ENCODE measurements at regions not wholly inside any gene's neighbourhood (a gene's known extent, or its start where the extent isn't known, plus 50 kb on each side); places are given as distances from the start of the nearest gene placed in this dataset.
"Not testable (repeated sequence)": the region's sequence is repeated elsewhere in the genome, so short reads cannot be mapped to it uniquely, and the experiment has no call there.

DNA sequence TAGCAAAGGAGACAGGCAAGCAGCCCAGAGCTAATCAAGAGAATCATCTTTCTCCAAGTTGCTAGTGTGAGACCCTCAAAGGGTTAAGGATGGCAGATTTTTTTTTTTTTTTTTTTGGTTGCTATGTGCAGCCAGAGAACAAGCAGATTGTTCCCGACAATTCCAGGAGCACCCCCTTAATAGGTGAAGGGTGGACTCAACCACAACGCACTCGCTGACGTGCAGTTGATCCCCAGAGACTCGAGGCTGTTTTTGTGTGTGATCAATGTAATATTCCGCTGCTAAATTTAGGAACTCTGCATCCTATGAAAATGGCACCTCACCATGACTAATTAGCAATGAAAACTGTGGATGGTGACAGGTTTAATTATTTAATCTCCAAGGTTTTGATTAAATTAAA, 789.0 kb downstream of the KCNA4 start:
- ATAC-seq (ENCODE audit: poor library complexity) (no peak), DNase-seq (no peak)
- CTCF ChIA-PET: no interaction called here
- Histone ChIP-seq H3K27ac (ENCODE audit: low read depth in 1 of 2, low read length in 2 of 2) (no peak overlapping the region), H3K36me3 (ENCODE audit: insufficient read depth, low read length) (no peaks in the 10 kb centered on the region), H3K27me3 (ENCODE audit: control insufficient read depth in 1 of 2, insufficient read depth in 2 of 2, low read length in 2 of 2) (no peaks in the 10 kb centered on the region), H3K9me3 (ENCODE audit: control insufficient read depth in 1 of 2, insufficient read depth in 1 of 2, low read length in 2 of 2) (peaks cover 8 to 16% of the 10 kb centered on the region in 2 experiments), H3K4me1 (ENCODE audit: insufficient read depth, low read length) (no peaks in the 10 kb centered on the region), H3K4me3 (ENCODE audit: low read length) (no peak overlapping the region)
- Mint-ChIP-seq H3K27ac (no peak overlapping the region), H3K36me3 (ENCODE audit: low read depth) (no peaks in the 10 kb centered on the region), H3K27me3 (no peaks in the 10 kb centered on the region), H3K4me3 (no peak overlapping the region), H3K9me3 (peaks cover 15% of the 10 kb centered on the region), H3K4me1 (ENCODE audit: low read depth) (no peaks in the 10 kb centered on the region)
- intact Hi-C loops (cut with DNase I, micrococcal nuclease): no loop called here
- TF ChIP-seq, protein P1, sequence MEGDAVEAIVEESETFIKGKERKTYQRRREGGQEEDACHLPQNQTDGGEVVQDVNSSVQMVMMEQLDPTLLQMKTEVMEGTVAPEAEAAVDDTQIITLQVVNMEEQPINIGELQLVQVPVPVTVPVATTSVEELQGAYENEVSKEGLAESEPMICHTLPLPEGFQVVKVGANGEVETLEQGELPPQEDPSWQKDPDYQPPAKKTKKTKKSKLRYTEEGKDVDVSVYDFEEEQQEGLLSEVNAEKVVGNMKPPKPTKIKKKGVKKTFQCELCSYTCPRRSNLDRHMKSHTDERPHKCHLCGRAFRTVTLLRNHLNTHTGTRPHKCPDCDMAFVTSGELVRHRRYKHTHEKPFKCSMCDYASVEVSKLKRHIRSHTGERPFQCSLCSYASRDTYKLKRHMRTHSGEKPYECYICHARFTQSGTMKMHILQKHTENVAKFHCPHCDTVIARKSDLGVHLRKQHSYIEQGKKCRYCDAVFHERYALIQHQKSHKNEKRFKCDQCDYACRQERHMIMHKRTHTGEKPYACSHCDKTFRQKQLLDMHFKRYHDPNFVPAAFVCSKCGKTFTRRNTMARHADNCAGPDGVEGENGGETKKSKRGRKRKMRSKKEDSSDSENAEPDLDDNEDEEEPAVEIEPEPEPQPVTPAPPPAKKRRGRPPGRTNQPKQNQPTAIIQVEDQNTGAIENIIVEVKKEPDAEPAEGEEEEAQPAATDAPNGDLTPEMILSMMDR (IDR thresholded peaks at IDR 0.05): no peak
- POLR2A ChIA-PET: no interaction called here

DNA sequence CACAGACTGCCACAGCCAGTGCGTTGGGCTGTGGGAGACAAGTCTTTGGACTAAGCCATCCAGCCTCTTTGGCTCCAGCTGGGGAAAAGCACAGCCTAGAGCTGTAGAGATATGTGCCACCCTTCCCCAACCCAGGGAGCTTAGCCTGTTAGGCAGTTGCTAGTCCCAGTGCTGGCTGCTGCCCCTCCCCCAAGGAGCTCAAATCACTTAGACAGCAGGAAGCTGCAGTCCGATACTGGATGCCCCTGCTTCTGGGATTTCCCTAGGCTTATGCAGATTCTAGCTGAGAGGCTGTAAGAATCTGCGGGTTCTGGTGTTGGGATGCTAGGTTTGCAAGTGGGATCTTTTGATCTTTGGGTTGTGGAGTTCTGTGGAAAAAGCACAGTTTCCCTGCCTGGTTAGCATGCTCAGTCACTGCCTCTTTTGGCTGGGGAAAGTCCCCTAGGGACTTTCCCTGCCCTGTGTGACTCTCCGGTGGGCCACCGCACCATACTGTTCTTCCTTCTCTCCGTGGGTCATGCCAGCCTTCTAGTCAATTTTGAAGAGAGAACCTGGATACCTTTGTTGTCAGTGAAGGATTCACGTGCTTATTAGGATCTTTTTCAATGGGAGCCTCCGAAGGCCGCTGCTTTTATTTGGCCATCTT, 792.0 kb downstream of the KCNA4 start:
- H3K4me1 ChIP-seq (ENCODE audit: insufficient read depth, low read length): no peaks in the 10 kb centered on the region
- no peaks in the 10 kb centered on the region for H3K36me3 ChIP-seq (ENCODE audit: insufficient read depth, low read length)
- ATAC-seq (ENCODE audit: poor library complexity) (no peak), DNase-seq (no peak)
- H3K27ac Mint-ChIP-seq: no peak overlapping the region
- no peak overlapping the region for H3K27ac ChIP-seq (ENCODE audit: low read depth in 1 of 2, low read length in 2 of 2)
- POLR2A ChIA-PET: no interaction called here
- H3K9me3 Mint-ChIP-seq: peaks cover 30% of the 10 kb centered on the region
- CTCF ChIA-PET: no interaction called here
- H3K9me3 ChIP-seq (ENCODE audit: control insufficient read depth in 1 of 2, insufficient read depth in 1 of 2, low read length in 2 of 2): peaks cover 8 to 16% of the 10 kb centered on the region in 2 experiments
- intact Hi-C loops (cut with DNase I, micrococcal nuclease): no loop called here
- no peaks in the 10 kb centered on the region for H3K27me3 ChIP-seq (ENCODE audit: control insufficient read depth in 1 of 2, insufficient read depth in 2 of 2, low read length in 2 of 2)
- H3K27me3 Mint-ChIP-seq: no peaks in the 10 kb centered on the region
- H3K4me3 Mint-ChIP-seq: no peak overlapping the region
- TF ChIP-seq, protein P1 (IDR thresholded peaks at IDR 0.05): no peak
- H3K4me3 ChIP-seq (ENCODE audit: low read length): no peak overlapping the region
- H3K36me3 Mint-ChIP-seq (ENCODE audit: low read depth): no peaks in the 10 kb centered on the region
- H3K4me1 Mint-ChIP-seq (ENCODE audit: low read depth): no peaks in the 10 kb centered on the region

DNA sequence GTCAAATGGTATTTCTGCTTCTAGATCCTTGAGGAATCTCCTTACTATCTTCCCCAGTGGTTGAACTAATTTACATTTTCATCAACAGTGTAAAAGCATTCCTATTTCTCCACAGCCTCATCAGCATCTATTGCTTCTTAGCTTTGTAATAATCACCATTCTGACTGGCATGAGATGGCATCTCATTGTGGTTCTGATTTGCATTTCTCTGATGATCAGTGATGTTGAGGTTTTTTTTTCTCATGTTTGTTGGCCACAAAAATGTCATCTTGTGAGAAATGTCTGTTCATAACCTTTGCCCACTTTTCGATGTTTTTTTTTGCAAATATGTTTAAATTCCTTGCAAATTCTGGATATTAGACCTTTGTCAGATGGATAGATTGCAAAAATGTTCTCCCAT, 797.3 kb downstream of the KCNA4 start:
- H3K36me3 Mint-ChIP-seq (ENCODE audit: low read depth); H3K4me1 ChIP-seq (ENCODE audit: insufficient read depth, low read length); H3K27me3 Mint-ChIP-seq; CTCF ChIA-PET; H3K36me3 ChIP-seq (ENCODE audit: insufficient read depth, low read length); POLR2A ChIA-PET; DNase-seq; ATAC-seq (ENCODE audit: poor library complexity); H3K9me3 ChIP-seq (ENCODE audit: control insufficient read depth in 1 of 2, insufficient read depth in 1 of 2, low read length in 2 of 2); H3K4me3 ChIP-seq (ENCODE audit: low read length); H3K4me3 Mint-ChIP-seq; H3K27ac Mint-ChIP-seq; H3K4me1 Mint-ChIP-seq (ENCODE audit: low read depth); H3K27me3 ChIP-seq (ENCODE audit: control insufficient read depth in 1 of 2, insufficient read depth in 2 of 2, low read length in 2 of 2); H3K27ac ChIP-seq (ENCODE audit: low read depth in 1 of 2, low read length in 2 of 2); intact Hi-C loops (cut with DNase I, micrococcal nuclease): not testable (repeated sequence)
- H3K9me3 Mint-ChIP-seq: peaks cover 28% of the 10 kb centered on the region

DNA sequence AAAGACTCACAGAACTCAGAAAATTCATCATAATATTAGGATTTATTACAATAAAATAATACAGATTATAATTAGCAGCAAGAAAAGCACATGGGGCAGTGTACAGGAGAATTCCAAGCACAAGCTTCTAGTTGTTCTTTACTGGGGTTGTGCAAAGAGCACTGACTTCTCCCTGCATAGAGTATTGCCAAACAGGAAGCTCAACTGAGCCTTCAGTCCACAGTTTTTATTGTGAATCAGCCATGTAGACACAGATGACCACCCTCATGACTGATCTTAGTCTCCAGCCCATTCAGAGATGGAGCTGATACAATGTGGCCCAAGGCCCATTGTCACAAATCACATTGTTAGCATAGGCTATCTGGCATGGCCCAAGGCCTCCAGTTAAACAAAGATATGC, 798.9 kb downstream of the KCNA4 start:
- TF ChIP-seq, protein P1 (IDR thresholded peaks at IDR 0.05): no peak
- Mint-ChIP-seq H3K9me3 (peaks cover 31% of the 10 kb centered on the region), H3K27me3 (no peaks in the 10 kb centered on the region), H3K4me1 (ENCODE audit: low read depth) (no peaks in the 10 kb centered on the region), H3K27ac (no peak overlapping the region), H3K36me3 (ENCODE audit: low read depth) (no peaks in the 10 kb centered on the region), H3K4me3 (no peak overlapping the region)
- H3K9me3 ChIP-seq (ENCODE audit: control insufficient read depth in 1 of 2, insufficient read depth in 1 of 2, low read length in 2 of 2): peaks cover 0 to 5% of the 10 kb centered on the region in 2 experiments
- ChIA-PET POLR2A (no interaction called here), CTCF (no interaction called here)
- no peak overlapping the region for H3K4me3 ChIP-seq (ENCODE audit: low read length)
- DNase-seq (no peak), ATAC-seq (ENCODE audit: poor library complexity) (no peak)
- intact Hi-C loops (cut with DNase I, micrococcal nuclease): no loop called here
- H3K36me3 ChIP-seq (ENCODE audit: insufficient read depth, low read length): no peaks in the 10 kb centered on the region
- no peaks in the 10 kb centered on the region for H3K4me1 ChIP-seq (ENCODE audit: insufficient read depth, low read length)
- no peak overlapping the region for H3K27ac ChIP-seq (ENCODE audit: low read depth in 1 of 2, low read length in 2 of 2)
- H3K27me3 ChIP-seq (ENCODE audit: control insufficient read depth in 1 of 2, insufficient read depth in 2 of 2, low read length in 2 of 2): no peaks in the 10 kb centered on the region

Data from CD4-positive, alpha-beta T cell (primary cell).